ENCODE measurements at regions not wholly inside any gene's neighbourhood (a gene's known extent, or its start where the extent isn't known, plus 50 kb on each side); places are given as distances from the start of the nearest gene placed in this dataset.

- Histone ChIP-seq H4K91ac (ENCODE audit: low read depth, low read length, poor library complexity) (no peak overlapping the region), H3K9me3 (replicated peaks in 1 of 2; ENCODE audit: control insufficient read depth in 2 of 2, insufficient read depth in 1 of 2, low read depth in 1 of 2, low read length in 2 of 2) (no peaks in the 10 kb centered on the region), H2AFZ (ENCODE audit: low read length) (no peak overlapping the region), H3K23ac (ENCODE audit: low read depth, low read length, poor library complexity) (no peak overlapping the region), H2BK12ac (ENCODE audit: low read length) (no peak overlapping the region), H3K4me2 (ENCODE audit: insufficient read depth, low read length, poor library complexity, severe bottlenecking) (no peak overlapping the region), H4K8ac (ENCODE audit: low read depth, low read length) (no peak overlapping the region), H3K27ac (replicated peaks; ENCODE audit: low read length) (no peak overlapping the region), H3K27me3 (ENCODE audit: control insufficient read depth in 3 of 3, insufficient read depth in 3 of 3, low read depth in 1 of 3, low read length in 3 of 3) (peaks cover 0 to 9% (median 0%) of the 10 kb centered on the region in 3 experiments), H3K36me3 (replicated peaks in 1 of 2; ENCODE audit: control insufficient read depth in 2 of 2, insufficient read depth in 2 of 2, low read length in 2 of 2) (no peaks in the 10 kb centered on the region), H3K18ac (ENCODE audit: low read length) (no peak overlapping the region), H2BK15ac (ENCODE audit: low read length) (no peak overlapping the region), H3K9ac (ENCODE audit: low read depth, low read length, poor library complexity) (no peak overlapping the region), H2BK120ac (ENCODE audit: low read depth, low read length) (no peak overlapping the region), H2AK5ac (ENCODE audit: low read depth, low read length) (no peak overlapping the region), H3K14ac (ENCODE audit: low read length) (no peak overlapping the region), H3K4ac (ENCODE audit: low read length) (no peak overlapping the region), H3K79me1 (ENCODE audit: low read depth, low read length) (no peaks in the 10 kb centered on the region), H3K4me1 (ENCODE audit: control insufficient read depth in 2 of 2, insufficient read depth in 1 of 2, low read depth in 1 of 2, low read length in 2 of 2) (peaks cover 0 to 4% of the 10 kb centered on the region in 2 donors), H2BK5ac (ENCODE audit: low read length) (no peak overlapping the region), H3K4me3 (ENCODE audit: low read length in 2 of 2) (no peak overlapping the region)
- no CpG with 5 or more reads among the region's 2 CpGs for WGBS, 2 donors (ENCODE audit: extremely low coverage in 2 of 2, insufficient read length in 2 of 2, insufficient replicate concordance in 1 of 2)
- no peak for DNase-seq (ENCODE audit: low spot score)
These were observed 52.4 kb downstream of the CBLL2 start for GRCh38 chrX:22325096-22325495.

GRCh38 chrX:22329783-22330182, 57.1 kb downstream of the CBLL2 start:
- Histone ChIP-seq H4K91ac (ENCODE audit: low read depth, low read length, poor library complexity) (no peak overlapping the region), H2BK15ac (ENCODE audit: low read length) (no peak overlapping the region), H3K9me3 (replicated peaks in 1 of 2; ENCODE audit: control insufficient read depth in 2 of 2, insufficient read depth in 1 of 2, low read depth in 1 of 2, low read length in 2 of 2) (no peaks in the 10 kb centered on the region), H3K4me3 (ENCODE audit: low read length in 2 of 2) (no peak overlapping the region), H3K14ac (ENCODE audit: low read length) (no peak overlapping the region), H2BK5ac (ENCODE audit: low read length) (no peak overlapping the region), H2AFZ (ENCODE audit: low read length) (no peak overlapping the region), H3K4ac (ENCODE audit: low read length) (no peak overlapping the region), H2AK5ac (ENCODE audit: low read depth, low read length) (no peak overlapping the region), H3K4me2 (ENCODE audit: insufficient read depth, low read length, poor library complexity, severe bottlenecking) (no peak overlapping the region), H3K27ac (replicated peaks; ENCODE audit: low read length) (no peak overlapping the region), H4K8ac (ENCODE audit: low read depth, low read length) (no peak overlapping the region), H3K9ac (ENCODE audit: low read depth, low read length, poor library complexity) (no peak overlapping the region), H3K18ac (ENCODE audit: low read length) (no peak overlapping the region), H2BK12ac (ENCODE audit: low read length) (no peak overlapping the region), H3K4me1 (ENCODE audit: control insufficient read depth in 2 of 2, insufficient read depth in 1 of 2, low read depth in 1 of 2, low read length in 2 of 2) (no peaks in the 10 kb centered on the region), H3K36me3 (replicated peaks in 1 of 2; ENCODE audit: control insufficient read depth in 2 of 2, insufficient read depth in 2 of 2, low read length in 2 of 2) (no peaks in the 10 kb centered on the region), H3K79me1 (ENCODE audit: low read depth, low read length) (no peaks in the 10 kb centered on the region), H3K27me3 (ENCODE audit: control insufficient read depth in 3 of 3, insufficient read depth in 3 of 3, low read depth in 1 of 3, low read length in 3 of 3) (no peaks in the 10 kb centered on the region), H2BK120ac (ENCODE audit: low read depth, low read length) (no peak overlapping the region), H3K23ac (ENCODE audit: low read depth, low read length, poor library complexity) (no peak overlapping the region)
- WGBS, 2 donors (ENCODE audit: extremely low coverage in 2 of 2, insufficient read length in 2 of 2, insufficient replicate concordance in 1 of 2) = no CpG with 5 or more reads among the region's 2 CpGs
- DNase-seq (ENCODE audit: low spot score) = no peak

GRCh38 chrX:22338740-22339139, 66.0 kb downstream of the CBLL2 start:
- DNase-seq (ENCODE audit: low spot score) = no peak
- H2AK5ac ChIP-seq (ENCODE audit: low read depth, low read length) = no peak overlapping the region
- H3K9ac ChIP-seq (ENCODE audit: low read depth, low read length, poor library complexity) = no peak overlapping the region

GRCh38 chrX:22339459-22339858, 66.7 kb downstream of the CBLL2 start:
- no peak overlapping the region for H3K4ac ChIP-seq (ENCODE audit: low read length)
- no peak overlapping the region for H2AK5ac ChIP-seq (ENCODE audit: low read depth, low read length)
- no peaks in the 10 kb centered on the region for H3K79me1 ChIP-seq (ENCODE audit: low read depth, low read length)
- no peak overlapping the region for H2BK120ac ChIP-seq (ENCODE audit: low read depth, low read length)
- no peak overlapping the region for H3K27ac ChIP-seq (replicated peaks; ENCODE audit: low read length)
- H4K8ac ChIP-seq (ENCODE audit: low read depth, low read length) = no peak overlapping the region
- H2AFZ ChIP-seq (ENCODE audit: low read length) = no peak overlapping the region
- H3K4me1 ChIP-seq (ENCODE audit: control insufficient read depth in 2 of 2, insufficient read depth in 1 of 2, low read depth in 1 of 2, low read length in 2 of 2) = no peaks in the 10 kb centered on the region
- DNase-seq (ENCODE audit: low spot score) = no peak
- H3K14ac ChIP-seq (ENCODE audit: low read length) = no peak overlapping the region
- no peak overlapping the region for H3K9ac ChIP-seq (ENCODE audit: low read depth, low read length, poor library complexity)
- no peak overlapping the region for H3K23ac ChIP-seq (ENCODE audit: low read depth, low read length, poor library complexity)
- H3K9me3 ChIP-seq (replicated peaks in 1 of 2; ENCODE audit: control insufficient read depth in 2 of 2, insufficient read depth in 1 of 2, low read depth in 1 of 2, low read length in 2 of 2) = no peaks in the 10 kb centered on the region
- no CpG with 5 or more reads among the region's 1 CpG for WGBS, 2 donors (ENCODE audit: extremely low coverage in 2 of 2, insufficient read length in 2 of 2, insufficient replicate concordance in 1 of 2)
- no peak overlapping the region for H3K4me2 ChIP-seq (ENCODE audit: insufficient read depth, low read length, poor library complexity, severe bottlenecking)
- no peaks in the 10 kb centered on the region for H3K36me3 ChIP-seq (replicated peaks in 1 of 2; ENCODE audit: control insufficient read depth in 2 of 2, insufficient read depth in 2 of 2, low read length in 2 of 2)
- no peak overlapping the region for H4K91ac ChIP-seq (ENCODE audit: low read depth, low read length, poor library complexity)
- H3K27me3 ChIP-seq (ENCODE audit: control insufficient read depth in 3 of 3, insufficient read depth in 3 of 3, low read depth in 1 of 3, low read length in 3 of 3) = no peaks in the 10 kb centered on the region
- H3K18ac ChIP-seq (ENCODE audit: low read length) = no peak overlapping the region
- no peak overlapping the region for H3K4me3 ChIP-seq (ENCODE audit: low read length in 2 of 2)
- H2BK5ac ChIP-seq (ENCODE audit: low read length) = no peak overlapping the region
- no peak overlapping the region for H2BK15ac ChIP-seq (ENCODE audit: low read length)
- H2BK12ac ChIP-seq (ENCODE audit: low read length) = no peak overlapping the region

More at GRCh38 chrX:22338740-22339139, 66.0 kb downstream of the CBLL2 start:
- no peak overlapping the region for H3K4me3 ChIP-seq (ENCODE audit: low read length in 2 of 2)
- no peak overlapping the region for H3K14ac ChIP-seq (ENCODE audit: low read length)
- no peak overlapping the region for H3K23ac ChIP-seq (ENCODE audit: low read depth, low read length, poor library complexity)
- no peak overlapping the region for H2AFZ ChIP-seq (ENCODE audit: low read length)
- H3K18ac ChIP-seq (ENCODE audit: low read length) = no peak overlapping the region
- no CpG with 5 or more reads among the region's 1 CpG for WGBS, 2 donors (ENCODE audit: extremely low coverage in 2 of 2, insufficient read length in 2 of 2, insufficient replicate concordance in 1 of 2)
- H3K4ac ChIP-seq (ENCODE audit: low read length) = no peak overlapping the region
- H3K27ac ChIP-seq (replicated peaks; ENCODE audit: low read length) = no peak overlapping the region
- H4K8ac ChIP-seq (ENCODE audit: low read depth, low read length) = no peak overlapping the region
- H3K27me3 ChIP-seq (ENCODE audit: control insufficient read depth in 3 of 3, insufficient read depth in 3 of 3, low read depth in 1 of 3, low read length in 3 of 3) = no peaks in the 10 kb centered on the region
- H3K79me1 ChIP-seq (ENCODE audit: low read depth, low read length) = no peaks in the 10 kb centered on the region
- no peaks in the 10 kb centered on the region for H3K9me3 ChIP-seq (replicated peaks in 1 of 2; ENCODE audit: control insufficient read depth in 2 of 2, insufficient read depth in 1 of 2, low read depth in 1 of 2, low read length in 2 of 2)
- H2BK120ac ChIP-seq (ENCODE audit: low read depth, low read length) = no peak overlapping the region
- no peaks in the 10 kb centered on the region for H3K4me1 ChIP-seq (ENCODE audit: control insufficient read depth in 2 of 2, insufficient read depth in 1 of 2, low read depth in 1 of 2, low read length in 2 of 2)
- no peak overlapping the region for H2BK5ac ChIP-seq (ENCODE audit: low read length)
- H2BK12ac ChIP-seq (ENCODE audit: low read length) = no peak overlapping the region
- no peak overlapping the region for H3K4me2 ChIP-seq (ENCODE audit: insufficient read depth, low read length, poor library complexity, severe bottlenecking)
- no peaks in the 10 kb centered on the region for H3K36me3 ChIP-seq (replicated peaks in 1 of 2; ENCODE audit: control insufficient read depth in 2 of 2, insufficient read depth in 2 of 2, low read length in 2 of 2)
- H2BK15ac ChIP-seq (ENCODE audit: low read length) = no peak overlapping the region
- no peak overlapping the region for H4K91ac ChIP-seq (ENCODE audit: low read depth, low read length, poor library complexity)

All from neuronal stem cell (in vitro differentiated cells).